OCI-LY7 (cell line): ENCODE measurements at regions not wholly inside any gene's neighbourhood (a gene's known extent, or its start where the extent isn't known, plus 50 kb on each side); places are given as distances from the start of the nearest gene placed in this dataset.

Source experiments
- BruUV-seq: library from RNA; stranded (reverse); fragments of 400-500 nt; replicated peaks from 2 replicates; lab custom pipeline; 2021; lab: Mats Ljungman, UMichigan
- CTCF ChIA-PET: fragments of 300-600 bp; sonication (Branson Sonifier 250); formaldehyde crosslinking; loops from one replicate; lab custom pipeline; 2022; ENCODE audit warnings: antibody characterized with exemption; ENCODE audit not compliant: unreplicated experiment; lab: Charles Lee
- POLR2A ChIA-PET: fragments of 300-600 bp; sonication (Branson Sonifier 250); formaldehyde crosslinking; loops from one replicate; lab custom pipeline; 2022; ENCODE audit warnings: antibody characterized with exemption; lab: Charles Lee
- DNase-seq: peaks from one replicate; pipeline ENCODE4 v3.0.0-alpha.2; 2015; ENCODE audit warnings: low spot score
- H2AFZ ChIP-seq: fragments of 200-600 bp; sonication (generic), shearing (Covaris generic); 2 replicates; pipeline ENCODE4 v1.6.1; 2014; ENCODE audit warnings: mild to moderate bottlenecking, antibody characterized with exemption, low read length, moderate library complexity
- H3K27ac ChIP-seq: fragments of 200-600 bp; sonication (generic); 2 replicates; pipeline ENCODE4 v1.5.1; 2014; ENCODE audit warnings: mixed run types, low read depth, mild to moderate bottlenecking, moderate library complexity, low read length, inconsistent platforms; ENCODE audit not compliant: poor library complexity, severe bottlenecking
- H3K36me3 ChIP-seq: fragments of 200-600 bp; sonication (generic); 2 replicates; pipeline ENCODE4 v1.6.1; 2014; ENCODE audit warnings: mild to moderate bottlenecking, antibody characterized with exemption, low read length, moderate library complexity, mixed read lengths; ENCODE audit not compliant: insufficient read depth
- H3K4me1 ChIP-seq: fragments of 200-600 bp; sonication (generic); 2 replicates; pipeline ENCODE4 v1.5.1; 2014; ENCODE audit warnings: mild to moderate bottlenecking, low read length; ENCODE audit not compliant: insufficient read depth, poor library complexity, severe bottlenecking
- H3K4me2 ChIP-seq: fragments of 200-600 bp; sonication (generic); 2 replicates; pipeline ENCODE4 v1.6.1; 2014; ENCODE audit warnings: mild to moderate bottlenecking, low read length
- H3K4me3 ChIP-seq: fragments of 200-600 bp; sonication (generic); 2 replicates; pipeline ENCODE4 v1.5.1; 2014; ENCODE audit warnings: mild to moderate bottlenecking, low read depth, low read length; ENCODE audit not compliant: poor library complexity, severe bottlenecking
- H3K79me2 ChIP-seq: fragments of 200-600 bp; sonication (generic); 2 replicates; pipeline ENCODE4 v1.6.1; 2016; ENCODE audit warnings: low read depth, mild to moderate bottlenecking, low read length, moderate library complexity, mixed read lengths; ENCODE audit not compliant: insufficient read depth
- H3K9me2 ChIP-seq: fragments of 200-600 bp; sonication (generic); 2 replicates; pipeline ENCODE4 v1.6.1; 2016; ENCODE audit warnings: mild to moderate bottlenecking, low read length, mixed read lengths; ENCODE audit not compliant: insufficient read depth
- H3K9me3 ChIP-seq: fragments of 200-600 bp; sonication (generic); 2 replicates; pipeline ENCODE4 v1.6.1; 2014; ENCODE audit warnings: mild to moderate bottlenecking, mixed run types, low read length, mixed read lengths
- H4K20me1 ChIP-seq: fragments of 200-600 bp; sonication (generic); 2 replicates; pipeline ENCODE4 v1.6.1; 2014; ENCODE audit warnings: mild to moderate bottlenecking, antibody characterized with exemption, low read length, moderate library complexity, mixed read lengths; ENCODE audit not compliant: insufficient read depth
- CTCF ChIP-seq: fragments of 200-600 bp; sonication (generic); conservative IDR thresholded peaks from 2 replicates; pipeline ENCODE4 v1.5.1; 2014; ENCODE audit warnings: mild to moderate bottlenecking, antibody characterized with exemption, low read length, moderate library complexity, mixed read lengths
- EZH2phosphoT487 ChIP-seq: fragments of 200-600 bp; sonication (generic); IDR thresholded peaks from 2 replicates; pipeline ENCODE4 v1.6.1; 2018; ENCODE audit warnings: low read depth, borderline replicate concordance, mild to moderate bottlenecking, mixed run types, antibody characterized with exemption, low read length, moderate library complexity, mixed read lengths
- intact Hi-C: fragments of 100-400 bp; cut with micrococcal nuclease; formaldehyde crosslinking; loops from one replicate; pipeline ENCODE4 v1.10.0; 2022; ENCODE audit not compliant: unreplicated experiment

- Histone ChIP-seq H2AFZ (no peak overlapping the region), H3K36me3 (no peaks in the 10 kb centered on the region), H3K4me2 (no peak overlapping the region), H3K79me2 (no peaks in the 10 kb centered on the region), H3K4me3 (no peak overlapping the region), H3K9me3 (no peaks in the 10 kb centered on the region), H4K20me1 (no peaks in the 10 kb centered on the region), H3K27ac (no peak overlapping the region), H3K9me2 (no peaks in the 10 kb centered on the region), H3K4me1 (no peaks in the 10 kb centered on the region)
- POLR2A ChIA-PET = no interaction called here
- intact Hi-C loops = no loop called here
- CTCF ChIA-PET = no interaction called here
- no peak for DNase-seq
- TF ChIP-seq EZH2phosphoT487 (no peak), CTCF (no peak)
- no TSS peak for BruUV-seq
These were observed 143.1 kb downstream of the RAP2A start for GRCh38 chr13:97577026-97577425.

GRCh38 chr13:97582170-97582569 lies 148.2 kb downstream of the RAP2A start:
- no peaks in the 10 kb centered on the region for H3K4me1 ChIP-seq
- ChIA-PET CTCF (no interaction called here), POLR2A (no interaction called here)

More at GRCh38 chr13:97582170-97582569, 148.2 kb downstream of the RAP2A start:
- Histone ChIP-seq H3K4me2 (no peak overlapping the region), H3K4me3 (no peak overlapping the region), H2AFZ (no peak overlapping the region), H3K36me3 (no peaks in the 10 kb centered on the region), H4K20me1 (no peaks in the 10 kb centered on the region), H3K9me3 (no peaks in the 10 kb centered on the region), H3K27ac (no peak overlapping the region), H3K9me2 (no peaks in the 10 kb centered on the region), H3K79me2 (no peaks in the 10 kb centered on the region)
- TF ChIP-seq EZH2phosphoT487 = no peak
- TF ChIP-seq CTCF = no peak
- BruUV-seq = no TSS peak
- DNase-seq = no peak
- intact Hi-C loops = no loop called here
